Nephron progenitor cell (in vitro differentiated cells): ENCODE measurements at regions not wholly inside any gene's neighbourhood (a gene's known extent, or its start where the extent isn't known, plus 50 kb on each side); places are given as distances from the start of the nearest gene placed in this dataset.

ENCODE experiments used
- DNase-seq: peaks from one replicate; pipeline ENCODE4 v3.0.0; 2021
- H3K27ac Mint-ChIP-seq: 2 replicates; pipeline ENCODE4 v1.8.0; 2021; ENCODE audit warnings: mild to moderate bottlenecking, moderate library complexity, mixed read lengths
- H3K27me3 Mint-ChIP-seq: 2 replicates; pipeline ENCODE4 v1.8.0; 2021; ENCODE audit warnings: mild to moderate bottlenecking, low read depth, mixed read lengths; ENCODE audit not compliant: poor library complexity
- H3K36me3 Mint-ChIP-seq: 2 replicates; pipeline ENCODE4 v1.8.0; 2021; ENCODE audit warnings: low read depth, mixed read lengths
- H3K4me1 Mint-ChIP-seq: 2 replicates; pipeline ENCODE4 v1.8.0; 2021; ENCODE audit warnings: mixed read lengths
- H3K4me3 Mint-ChIP-seq: 2 replicates; pipeline ENCODE4 v1.8.0; 2021; ENCODE audit warnings: mild to moderate bottlenecking, moderate library complexity, mixed read lengths
- H3K9me3 Mint-ChIP-seq: 2 replicates; pipeline ENCODE4 v1.8.0; 2021; ENCODE audit warnings: mild to moderate bottlenecking, moderate library complexity, mixed read lengths
- CTCF ChIP-seq: fragments of 200-600 bp; sonication (generic); IDR thresholded peaks from 2 replicates; pipeline ENCODE4 v1.5.0; 2021; ENCODE audit warnings: antibody characterized with exemption

GRCh38 chr14:22468830-22469229, 120.2 kb downstream of the DAD1 start:
- TF ChIP-seq CTCF = no peak
- Mint-ChIP-seq H3K36me3 (no peaks in the 10 kb centered on the region), H3K4me1 (peaks cover 32% of the 10 kb centered on the region), H3K4me3 (no peak overlapping the region), H3K27ac (no peak overlapping the region), H3K27me3 (peaks cover 8% of the 10 kb centered on the region), H3K9me3 (no peaks in the 10 kb centered on the region)
- DNase-seq = no peak

- TF ChIP-seq CTCF = no peak
- H3K36me3 Mint-ChIP-seq = no peaks in the 10 kb centered on the region
- H3K27me3 Mint-ChIP-seq = peaks cover 8% of the 10 kb centered on the region
- no peak overlapping the region for H3K4me3 Mint-ChIP-seq
- no peak overlapping the region for H3K27ac Mint-ChIP-seq
- no peaks in the 10 kb centered on the region for H3K9me3 Mint-ChIP-seq
- DNase-seq = no peak
- peaks cover 31% of the 10 kb centered on the region for H3K4me1 Mint-ChIP-seq
Measured at GRCh38 chr14:22466491-22466890, 122.5 kb downstream of the DAD1 start.

GRCh38 chr14:22465201-22465840, 123.7 kb downstream of the DAD1 start:
- TF ChIP-seq CTCF = no peak
- DNase-seq = no peak
- no peaks in the 10 kb centered on the region for H3K9me3 Mint-ChIP-seq
- H3K27me3 Mint-ChIP-seq = peaks cover 8% of the 10 kb centered on the region
- no peaks in the 10 kb centered on the region for H3K36me3 Mint-ChIP-seq
- H3K27ac Mint-ChIP-seq = no peak overlapping the region
- H3K4me1 Mint-ChIP-seq = peaks cover 31% of the 10 kb centered on the region
- H3K4me3 Mint-ChIP-seq = no peak overlapping the region

- no peak overlapping the region for H3K4me3 Mint-ChIP-seq
- peaks cover 6% of the 10 kb centered on the region for H3K27me3 Mint-ChIP-seq
- TF ChIP-seq CTCF = no peak
- no peaks in the 10 kb centered on the region for H3K36me3 Mint-ChIP-seq
- H3K27ac Mint-ChIP-seq = no peak overlapping the region
- no peak for DNase-seq
- peaks cover 31% of the 10 kb centered on the region for H3K4me1 Mint-ChIP-seq
- H3K9me3 Mint-ChIP-seq = no peaks in the 10 kb centered on the region
Measured at GRCh38 chr14:22464422-22465142, 124.4 kb downstream of the DAD1 start.

GRCh38 chr14:22463763-22464173, 125.3 kb downstream of the DAD1 start:
- Mint-ChIP-seq H3K4me1 (peaks cover 31% of the 10 kb centered on the region), H3K4me3 (no peak overlapping the region), H3K36me3 (no peaks in the 10 kb centered on the region), H3K27ac (no peak overlapping the region), H3K9me3 (no peaks in the 10 kb centered on the region), H3K27me3 (peaks cover 5% of the 10 kb centered on the region)
- DNase-seq = no peak
- no peak for TF ChIP-seq CTCF

- Mint-ChIP-seq H3K4me3 (no peak overlapping the region), H3K27me3 (peaks cover 5% of the 10 kb centered on the region), H3K27ac (no peak overlapping the region), H3K9me3 (no peaks in the 10 kb centered on the region), H3K36me3 (no peaks in the 10 kb centered on the region), H3K4me1 (peaks cover 31% of the 10 kb centered on the region)
- TF ChIP-seq CTCF = no peak
- DNase-seq = no peak
Measured at GRCh38 chr14:22462923-22463322, 126.1 kb downstream of the DAD1 start.
